ENCODE measurements at regions not wholly inside any gene's neighbourhood (a gene's known extent, or its start where the extent isn't known, plus 50 kb on each side); places are given as distances from the start of the nearest gene placed in this dataset.

GRCh38 chr11:95413761-95414160 is 182.8 kb upstream of the SESN3 start:
- TF ChIP-seq CTCF (IDR thresholded peaks at IDR 0.05): no peak
- no peak for TF ChIP-seq POLR2A (IDR thresholded peaks at IDR 0.05)
